ENCODE measurements at regions not wholly inside any gene's neighbourhood (a gene's known extent, or its start where the extent isn't known, plus 50 kb on each side); places are given as distances from the start of the nearest gene placed in this dataset.

GRCh38 chr10:109432281-109432680, 491.0 kb downstream of the XPNPEP1 start:
- CTCF ChIA-PET = no interaction called here
- Histone ChIP-seq H3K23ac (ENCODE audit: low read depth, low read length) (no peak overlapping the region), H3K4me2 (ENCODE audit: low read depth, low read length) (no peak overlapping the region), H3K4me1 (ENCODE audit: control insufficient read depth, insufficient read depth, low read length) (peaks cover 2% of the 10 kb centered on the region; the same call in 1 of the 2 replicates), H2BK5ac (ENCODE audit: low read depth, low read length, poor library complexity, severe bottlenecking) (no peak overlapping the region), H3K4me3 (ENCODE audit: insufficient read depth, low read depth, low read length) (no peak overlapping the region), H3K27me3 (ENCODE audit: control insufficient read depth, insufficient read depth, low read length) (no peaks in the 10 kb centered on the region), H4K8ac (ENCODE audit: low read depth in 2 of 2, low read length in 2 of 2) (no peak overlapping the region), H3K79me1 (ENCODE audit: low read depth in 1 of 2, low read length in 2 of 2) (no peaks in the 10 kb centered on the region), H2BK20ac (ENCODE audit: low read depth, low read length) (no peak overlapping the region), H3K9me1 (ENCODE audit: insufficient read depth, low read length) (no peaks in the 10 kb centered on the region), H4K91ac (ENCODE audit: insufficient read depth, low read depth, low read length) (no peak overlapping the region), H3K14ac (replicated peaks; ENCODE audit: low read depth, low read length) (no peak overlapping the region), H3K27ac (ENCODE audit: insufficient read depth, low read length) (no peak overlapping the region), H2AFZ (replicated peaks; ENCODE audit: low read length, poor library complexity) (no peak overlapping the region), H3K18ac (ENCODE audit: low read depth, low read length) (no peak overlapping the region), H4K20me1 (ENCODE audit: insufficient read depth, low read length) (no peaks in the 10 kb centered on the region), H2AK5ac (ENCODE audit: low read depth, low read length) (no peak overlapping the region), H2BK15ac (ENCODE audit: low read depth, low read length) (no peak overlapping the region), H3K56ac (ENCODE audit: extremely low read depth, insufficient read depth, low read length) (no peak overlapping the region), H3K4ac (ENCODE audit: low read depth, low read length) (no peak overlapping the region), H3K9ac (ENCODE audit: low read depth, low read length) (no peak overlapping the region), H3K9me3 (ENCODE audit: control insufficient read depth, insufficient read depth, low read length) (no peaks in the 10 kb centered on the region), H2BK120ac (ENCODE audit: low read depth, low read length) (no peak overlapping the region), H2AK9ac (replicated peaks; ENCODE audit: low read depth, low read length, poor library complexity) (no peak overlapping the region), H4K5ac (ENCODE audit: low read depth, low read length) (no peak overlapping the region), H3K36me3 (ENCODE audit: control insufficient read depth, insufficient read depth, low read length) (no peaks in the 10 kb centered on the region)
- TF ChIP-seq BHLHE40 (IDR thresholded peaks at IDR 0.05; ENCODE audit: low read depth, low read length) = no peak
- no peak for TF ChIP-seq FOS (IDR thresholded peaks at IDR 0.05; ENCODE audit: low read depth, low read length)
- TF ChIP-seq, protein P1, sequence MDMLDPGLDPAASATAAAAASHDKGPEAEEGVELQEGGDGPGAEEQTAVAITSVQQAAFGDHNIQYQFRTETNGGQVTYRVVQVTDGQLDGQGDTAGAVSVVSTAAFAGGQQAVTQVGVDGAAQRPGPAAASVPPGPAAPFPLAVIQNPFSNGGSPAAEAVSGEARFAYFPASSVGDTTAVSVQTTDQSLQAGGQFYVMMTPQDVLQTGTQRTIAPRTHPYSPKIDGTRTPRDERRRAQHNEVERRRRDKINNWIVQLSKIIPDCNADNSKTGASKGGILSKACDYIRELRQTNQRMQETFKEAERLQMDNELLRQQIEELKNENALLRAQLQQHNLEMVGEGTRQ (IDR thresholded peaks at IDR 0.05; ENCODE audit: low read depth, low read length) = no peak
- no peak for TF ChIP-seq MXI1 (IDR thresholded peaks at IDR 0.05; ENCODE audit: borderline replicate concordance, low read depth, low read length)
- no CpG with 5 or more reads among the region's 2 CpGs for WGBS, 2 experiments (ENCODE audit: extremely low coverage in 2 of 2, insufficient read length in 1 of 2)
- dilution Hi-C loops (cut with HindIII; ENCODE audit: low sequenced_read_pairs, unreplicated experiment) = no loop called here
- intact Hi-C loops (cut with micrococcal nuclease) = no loop called here
- BruUV-seq (replicated peaks) = no TSS peak
- POLR2A ChIA-PET (ENCODE audit: unreplicated experiment) = no interaction called here
- ATAC-seq (ENCODE audit: low read depth) (no peak), DNase-seq (no peak)
- in situ Hi-C loops (cut with MboI; ENCODE audit: low sequenced_read_pairs) = no loop called here

All from IMR-90 (cell line).